ENCODE measurements at regions not wholly inside any gene's neighbourhood (a gene's known extent, or its start where the extent isn't known, plus 50 kb on each side); places are given as distances from the start of the nearest gene placed in this dataset.
"Not testable (repeated sequence)": the region's sequence is repeated elsewhere in the genome, so short reads cannot be mapped to it uniquely, and the experiment has no call there.

- not testable (repeated sequence) for TF ChIP-seq CTCF (IDR thresholded peaks at IDR 0.05; ENCODE audit: low read depth, low read length, poor library complexity, severe bottlenecking); EZH2phosphoT487 (IDR thresholded peaks at IDR 0.05; ENCODE audit: borderline replicate concordance, low read length)
Measured at GRCh38 chr13:90064226-90064625, 1283.3 kb upstream of the MIR17HG start.
